HCT116 (cell line): ENCODE measurements at regions not wholly inside any gene's neighbourhood (a gene's known extent, or its start where the extent isn't known, plus 50 kb on each side); places are given as distances from the start of the nearest gene placed in this dataset.

Experiments
- ATAC-seq: fragments of 200-7000 bp; cut with Tn5 transposase; 2 replicates; pipeline ENCODE4 v1.9.1; 2020; ENCODE audit warnings: mild to moderate bottlenecking, moderate library complexity
- BruUV-seq: library from RNA; stranded (reverse); fragments of 400-500 nt; replicated peaks from 2 replicates; lab custom pipeline; 2021; lab: Mats Ljungman, UMichigan
- CTCF ChIA-PET: fragments of 300-600 bp; sonication (Branson Sonifier 250); formaldehyde crosslinking; loops from one replicate; lab custom pipeline; 2021; ENCODE audit warnings: antibody characterized with exemption; lab: Charles Lee
- POLR2A ChIA-PET: fragments of 300-600, 350-600 bp; sonication (Branson Sonifier 250); formaldehyde crosslinking; loops from one replicate; lab custom pipeline; 2021; ENCODE audit warnings: antibody characterized with exemption; lab: Charles Lee
- RAD21 ChIA-PET, 2 experiments: fragments of 300-600 bp; sonication (Branson Sonifier 250); formaldehyde crosslinking; loops; one replicate each; lab custom pipeline; 2023; ENCODE audit warnings: low total read pairs in 2 of 2; ENCODE audit not compliant: uncharacterized antibody in 2 of 2, unreplicated experiment in 2 of 2, low non-redundant PET in 1 of 2; lab: Charles Lee
- DNase-seq: peaks from one replicate; pipeline ENCODE4 v3.0.0-alpha.2; 2010; ENCODE audit warnings: low read depth, low spot score
- H2AFZ ChIP-seq: fragments of 200-600 bp; shearing (Covaris generic), sonication (generic); 2 replicates; pipeline ENCODE4 v1.6.1; 2017; ENCODE audit warnings: low read depth, mixed run types, mixed read lengths, antibody characterized with exemption, low read length; ENCODE audit not compliant: poor library complexity, severe bottlenecking
- H3K27ac ChIP-seq: 2 replicates; pipeline ENCODE4 v1.5.1; 2012; ENCODE audit warnings: low read depth, low read length
- H3K27me3 ChIP-seq: fragments of 200-600 bp; sonication (generic); 2 replicates; pipeline ENCODE4 v1.6.1; 2016; ENCODE audit warnings: mixed run types, low read length, mixed read lengths; ENCODE audit not compliant: insufficient read depth
- H3K36me3 ChIP-seq, 2 experiments: fragments of 200-500 bp in 1 of 2; fragments of 200-600 bp in 1 of 2; sonication (Bioruptor generic) in 1 of 2; sonication (generic) in 1 of 2; 2 replicates each; pipeline versions ENCODE4 v1.5.1 to v1.6.1; 2014 to 2016; ENCODE audit warnings: low read length in 2 of 2, inconsistent platforms in 1 of 2, mixed read lengths in 1 of 2, mixed run types in 1 of 2; ENCODE audit not compliant: insufficient read depth in 2 of 2, control insufficient read depth in 1 of 2
- H3K4me1 ChIP-seq, 2 experiments: fragments of 200-600 bp in 1 of 2; sonication (generic) in 1 of 2; 2 replicates each; pipeline versions ENCODE4 v1.5.1 to v1.6.1; 2012 to 2017; ENCODE audit warnings: low read length in 2 of 2, inconsistent platforms in 1 of 2, mild to moderate bottlenecking in 1 of 2, mixed read lengths in 1 of 2, mixed run types in 1 of 2, moderate library complexity in 1 of 2; ENCODE audit not compliant: insufficient read depth in 2 of 2, control insufficient read depth in 1 of 2
- H3K4me2 ChIP-seq: fragments of 200-600 bp; sonication (generic); 2 replicates; pipeline ENCODE4 v1.6.1; 2017; ENCODE audit warnings: mixed run types, low read length, mixed read lengths
- H3K4me3 ChIP-seq, 2 experiments: fragments of 200-600 bp in 1 of 2; sonication (generic) in 1 of 2; replicated peaks in 1 of 2; 2 replicates each; pipeline ENCODE4 v1.5.1; 2011 to 2016; ENCODE audit warnings: low read length in 2 of 2, control low read depth in 1 of 2, low read depth in 1 of 2, mild to moderate bottlenecking in 1 of 2, mixed read lengths in 1 of 2, mixed run types in 1 of 2
- H3K79me2 ChIP-seq: fragments of 200-600 bp; sonication (generic); 2 replicates; pipeline ENCODE4 v1.6.1; 2017; ENCODE audit warnings: mild to moderate bottlenecking, mixed run types, low read length, moderate library complexity, mixed read lengths; ENCODE audit not compliant: insufficient read depth
- H3K9ac ChIP-seq: fragments of 200-600 bp; sonication (generic); 2 replicates; pipeline ENCODE4 v1.6.1; 2016; ENCODE audit warnings: low read length, mixed read lengths
- H3K9me2 ChIP-seq: fragments of 200-600 bp; sonication (generic), shearing (Covaris generic); 2 replicates; pipeline ENCODE4 v1.6.1; 2017; ENCODE audit warnings: mixed run types, mild to moderate bottlenecking, moderate library complexity; ENCODE audit not compliant: insufficient read depth
- H3K9me3 ChIP-seq, 2 experiments: fragments of 200-500 bp in 1 of 2; fragments of 200-600 bp in 1 of 2; sonication (Bioruptor generic) in 1 of 2; sonication (generic) in 1 of 2; 2 replicates each; pipeline ENCODE4 v1.6.1; 2014 to 2017; ENCODE audit warnings: low read length in 2 of 2, mixed read lengths in 2 of 2, inconsistent platforms in 1 of 2, low read depth in 1 of 2, mild to moderate bottlenecking in 1 of 2, mixed run types in 1 of 2, moderate library complexity in 1 of 2; ENCODE audit not compliant: control insufficient read depth in 1 of 2, insufficient read depth in 1 of 2
- H4K20me1 ChIP-seq: fragments of 200-600 bp; sonication (generic), shearing (Covaris generic); 2 replicates; pipeline ENCODE4 v1.6.1; 2017; ENCODE audit warnings: mixed run types, mild to moderate bottlenecking, moderate library complexity; ENCODE audit not compliant: insufficient read depth
- CTCF ChIP-seq, 3 experiments: fragments of 200-600 bp in 1 of 3; sonication (generic) in 1 of 3; IDR thresholded peaks in 2 of 3; conservative IDR thresholded peaks in 1 of 3; 2 replicates each; pipeline ENCODE4 v1.5.1; 2012 to 2017; ENCODE audit warnings: low read depth in 2 of 3, low read length in 2 of 3, antibody characterized with exemption in 1 of 3, borderline replicate concordance in 1 of 3, control low read depth in 1 of 3, mild to moderate bottlenecking in 1 of 3, mixed read lengths in 1 of 3, mixed run types in 1 of 3, moderate library complexity in 1 of 3; ENCODE audit not compliant: insufficient read depth in 1 of 3
- FOSL1 ChIP-seq: IDR thresholded peaks from 2 replicates; pipeline ENCODE4 v1.6.1; 2012; ENCODE audit warnings: low read depth
- ZBTB33 ChIP-seq: IDR thresholded peaks from 2 replicates; pipeline ENCODE4 v1.6.1; 2011; ENCODE audit warnings: mild to moderate bottlenecking, low read length, moderate library complexity; ENCODE audit not compliant: insufficient replicate concordance; ENCODE audit errors: extremely low read depth
- intact Hi-C: fragments of 100-400 bp; cut with micrococcal nuclease; formaldehyde crosslinking; loops from 2 replicates; pipeline ENCODE4 v1.10.0; 2022

GRCh38 chr18:38616306-38616705 is 1050.7 kb upstream of the CELF4 start:
- Histone ChIP-seq H3K4me2 (no peak overlapping the region), H3K9me3 (peaks cover 0 to 4% of the 10 kb centered on the region in 2 experiments; a peak in 2 of 4 replicates), H3K27ac (no peak overlapping the region), H3K79me2 (no peaks in the 10 kb centered on the region), H3K36me3 (no peaks in the 10 kb centered on the region), H4K20me1 (no peaks in the 10 kb centered on the region), H3K4me3 (no peak overlapping the region), H2AFZ (no peak overlapping the region), H3K4me1 (no peaks in the 10 kb centered on the region), H3K9ac (no peak overlapping the region), H3K27me3 (no peaks in the 10 kb centered on the region), H3K9me2 (no peaks in the 10 kb centered on the region)
- ChIA-PET POLR2A (no interaction called here), RAD21 (no interaction called here), CTCF (no interaction called here)
- ATAC-seq (no peak), DNase-seq (no peak)
- no TSS peak for BruUV-seq
- TF ChIP-seq FOSL1 (no peak), ZBTB33 (no peak)
- intact Hi-C loops: no loop called here

- ATAC-seq: no peak
- RAD21 ChIA-PET: no interaction called here
- H3K9ac ChIP-seq: no peak overlapping the region
These were observed 1047.3 kb upstream of the CELF4 start for GRCh38 chr18:38612904-38613303.

More at GRCh38 chr18:38612904-38613303, 1047.3 kb upstream of the CELF4 start:
- H3K27me3 ChIP-seq: no peaks in the 10 kb centered on the region
- BruUV-seq: no TSS peak
- H3K36me3 ChIP-seq: no peaks in the 10 kb centered on the region
- DNase-seq: no peak
- intact Hi-C loops: no loop called here
- H3K9me3 ChIP-seq: no peaks in the 10 kb centered on the region; a peak in 1 of 4 replicates
- no peaks in the 10 kb centered on the region for H3K79me2 ChIP-seq
- H3K4me3 ChIP-seq: no peak overlapping the region
- no peaks in the 10 kb centered on the region for H4K20me1 ChIP-seq
- ChIA-PET POLR2A (no interaction called here), CTCF (no interaction called here)
- H3K4me1 ChIP-seq: no peaks in the 10 kb centered on the region
- TF ChIP-seq CTCF (IDR thresholded peaks at IDR 0.05 in 2 of 3, conservative IDR thresholded peaks at IDR 0.05 in 1 of 3; ENCODE audit: borderline replicate concordance in 1 of 3, insufficient read depth in 1 of 3, low read depth in 2 of 3, low read length in 2 of 3): no peak
- no peaks in the 10 kb centered on the region for H3K9me2 ChIP-seq
- no peak overlapping the region for H3K4me2 ChIP-seq
- H3K27ac ChIP-seq: no peak overlapping the region
- H2AFZ ChIP-seq: no peak overlapping the region
